GM12872 (cell line): ENCODE measurements at regions not wholly inside any gene's neighbourhood (a gene's known extent, or its start where the extent isn't known, plus 50 kb on each side); places are given as distances from the start of the nearest gene placed in this dataset.

Source experiments
- CTCF ChIP-seq: IDR thresholded peaks from 3 replicates; pipeline ENCODE4 v1.5.1; 2011; ENCODE audit warnings: low read depth, mild to moderate bottlenecking, low read length, moderate library complexity; ENCODE audit not compliant: insufficient read depth

GRCh38 chr2:150188800-150189199 lies 298.7 kb downstream of the RND3 start:
- no peak for TF ChIP-seq CTCF

GRCh38 chr2:150188177-150188576 lies 299.3 kb downstream of the RND3 start:
- TF ChIP-seq CTCF: no peak

- no peak for TF ChIP-seq CTCF
Observed at GRCh38 chr2:150182566-150183235, 304.8 kb downstream of the RND3 start.

- no peak for TF ChIP-seq CTCF
Observed at GRCh38 chr2:150178591-150178990, 308.9 kb downstream of the RND3 start.

- no peak for TF ChIP-seq CTCF
Observed at GRCh38 chr2:150174971-150175421, 312.5 kb downstream of the RND3 start.

- TF ChIP-seq CTCF: no peak
Observed at GRCh38 chr2:150174056-150174805, 313.2 kb downstream of the RND3 start.

- TF ChIP-seq CTCF: no peak
Observed at GRCh38 chr2:150171065-150171548, 316.4 kb downstream of the RND3 start.
